RWPE1 (cell line): ENCODE measurements at regions not wholly inside any gene's neighbourhood (a gene's known extent, or its start where the extent isn't known, plus 50 kb on each side); places are given as distances from the start of the nearest gene placed in this dataset.

Experiments
- CTCF ChIA-PET: fragments of 350-600 bp; sonication (Branson Sonifier 250); formaldehyde crosslinking; extraction: SDS; loops from one replicate; lab custom pipeline; 2021; lab: Yijun Ruan, JAX
- POLR2A ChIA-PET: fragments of 400-600 bp; formaldehyde crosslinking; extraction: SDS; loops from one replicate; lab custom pipeline; 2020; ENCODE audit warnings: antibody characterized with exemption; ENCODE audit not compliant: low non-redundant PET; lab: Yijun Ruan, JAX
- DNase-seq: peaks from one replicate; pipeline ENCODE4 v3.0.0; 2012; ENCODE audit warnings: low spot score
- H3K27ac ChIP-seq: fragments of 450-650 bp; 2 replicates; pipeline ENCODE4 v1.5.1; 2017
- TF ChIP-seq, protein P1 (sequence below): fragments of 450-650 bp; conservative IDR thresholded peaks from 2 replicates; pipeline ENCODE4 v1.5.1; 2017; ENCODE audit warnings: low read depth, mild to moderate bottlenecking

DNA sequence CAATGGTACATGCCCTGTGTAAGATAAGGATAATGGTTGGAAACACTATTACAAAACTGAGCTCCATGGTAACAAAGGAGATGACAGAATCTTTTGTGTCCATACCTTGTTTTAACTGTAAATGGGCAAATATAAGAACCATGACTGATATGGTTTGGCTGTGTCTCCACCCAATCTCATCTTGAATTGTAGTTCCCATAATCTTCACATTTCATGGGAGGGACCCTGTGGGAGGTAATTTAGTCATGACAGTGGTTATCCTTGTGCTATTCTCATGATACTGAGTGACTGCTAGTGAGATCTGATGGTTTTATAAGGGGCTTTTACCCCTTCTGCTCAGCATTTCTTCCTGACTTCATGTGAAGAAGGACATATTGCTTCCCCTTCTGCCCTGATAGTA lies 211.7 kb upstream of the RGPD4 start:
- no peak for DNase-seq
- CTCF ChIA-PET: no interaction called here
- POLR2A ChIA-PET: no interaction called here
- no peak overlapping the region for H3K27ac ChIP-seq
- TF ChIP-seq, protein P1, sequence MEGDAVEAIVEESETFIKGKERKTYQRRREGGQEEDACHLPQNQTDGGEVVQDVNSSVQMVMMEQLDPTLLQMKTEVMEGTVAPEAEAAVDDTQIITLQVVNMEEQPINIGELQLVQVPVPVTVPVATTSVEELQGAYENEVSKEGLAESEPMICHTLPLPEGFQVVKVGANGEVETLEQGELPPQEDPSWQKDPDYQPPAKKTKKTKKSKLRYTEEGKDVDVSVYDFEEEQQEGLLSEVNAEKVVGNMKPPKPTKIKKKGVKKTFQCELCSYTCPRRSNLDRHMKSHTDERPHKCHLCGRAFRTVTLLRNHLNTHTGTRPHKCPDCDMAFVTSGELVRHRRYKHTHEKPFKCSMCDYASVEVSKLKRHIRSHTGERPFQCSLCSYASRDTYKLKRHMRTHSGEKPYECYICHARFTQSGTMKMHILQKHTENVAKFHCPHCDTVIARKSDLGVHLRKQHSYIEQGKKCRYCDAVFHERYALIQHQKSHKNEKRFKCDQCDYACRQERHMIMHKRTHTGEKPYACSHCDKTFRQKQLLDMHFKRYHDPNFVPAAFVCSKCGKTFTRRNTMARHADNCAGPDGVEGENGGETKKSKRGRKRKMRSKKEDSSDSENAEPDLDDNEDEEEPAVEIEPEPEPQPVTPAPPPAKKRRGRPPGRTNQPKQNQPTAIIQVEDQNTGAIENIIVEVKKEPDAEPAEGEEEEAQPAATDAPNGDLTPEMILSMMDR: no peak

DNA sequence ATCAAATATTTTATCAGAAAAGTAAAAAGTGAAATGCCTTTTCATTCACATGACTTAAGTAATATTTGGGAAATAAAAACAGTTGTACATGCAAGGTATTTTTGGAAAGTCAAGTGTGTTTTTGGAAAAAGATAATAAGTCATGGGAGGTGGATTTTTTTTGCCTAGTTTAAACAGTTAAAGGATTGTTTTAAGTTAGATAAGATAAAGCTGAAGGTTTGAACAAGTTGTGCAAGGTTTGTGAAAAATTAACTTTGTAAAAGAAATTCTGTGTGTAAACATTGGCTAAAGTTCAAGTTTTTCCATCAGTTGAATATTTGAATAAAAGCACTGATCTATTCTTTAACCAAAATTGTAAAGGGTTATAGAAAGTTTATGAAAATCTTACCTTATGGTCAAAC lies 207.9 kb upstream of the RGPD4 start:
- TF ChIP-seq, protein P1: no peak
- no peak overlapping the region for H3K27ac ChIP-seq
- no peak for DNase-seq
- ChIA-PET POLR2A (no interaction called here), CTCF (no interaction called here)

DNA sequence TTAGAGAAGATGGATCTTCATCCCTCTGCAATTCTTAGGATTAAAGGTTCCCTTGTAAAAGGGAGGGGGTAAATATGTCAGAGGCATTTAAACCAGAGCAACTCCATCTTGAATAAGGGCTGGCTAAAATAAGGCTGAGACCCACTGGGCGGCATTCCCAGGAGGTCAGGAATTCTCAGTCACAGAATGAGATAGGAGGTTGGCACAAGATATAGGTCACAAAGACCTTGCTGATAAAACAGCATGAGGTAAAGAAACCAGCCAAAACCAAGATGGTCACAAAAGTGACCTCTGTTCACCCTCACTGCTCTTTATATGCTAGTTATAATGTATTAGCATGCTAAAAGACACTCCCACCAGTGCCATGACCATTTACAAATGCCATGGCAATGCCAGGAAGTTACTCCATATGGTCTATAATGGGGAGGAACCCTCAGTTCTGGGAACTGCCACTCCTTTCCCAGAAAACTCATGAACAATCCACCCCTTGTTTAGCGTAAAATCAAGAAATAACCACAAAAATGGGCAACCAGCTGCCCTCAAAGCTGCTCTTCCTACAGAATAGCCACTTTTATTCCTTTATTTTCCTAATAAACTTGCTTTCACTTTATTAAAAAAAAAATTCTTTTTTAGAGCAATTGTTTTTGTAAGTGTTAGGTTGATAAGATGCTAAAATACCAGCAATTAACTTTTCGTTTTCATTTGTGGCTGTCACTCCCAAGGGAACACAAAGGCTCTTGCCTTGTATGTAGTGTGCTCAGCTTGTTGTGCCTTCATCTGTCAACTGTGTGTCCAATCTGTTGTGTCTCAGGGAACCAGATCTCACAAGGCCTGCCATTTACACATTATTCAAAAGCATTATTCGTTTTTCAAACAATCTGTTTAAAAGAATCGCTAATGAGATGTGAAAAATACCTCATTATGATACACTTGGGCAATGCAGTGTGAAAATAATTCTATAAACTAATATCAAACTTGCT lies 205.2 kb upstream of the RGPD4 start:
- no peak for DNase-seq
- POLR2A ChIA-PET: no interaction called here
- TF ChIP-seq, protein P1: no peak
- no peak overlapping the region for H3K27ac ChIP-seq
- CTCF ChIA-PET: no interaction called here

DNA sequence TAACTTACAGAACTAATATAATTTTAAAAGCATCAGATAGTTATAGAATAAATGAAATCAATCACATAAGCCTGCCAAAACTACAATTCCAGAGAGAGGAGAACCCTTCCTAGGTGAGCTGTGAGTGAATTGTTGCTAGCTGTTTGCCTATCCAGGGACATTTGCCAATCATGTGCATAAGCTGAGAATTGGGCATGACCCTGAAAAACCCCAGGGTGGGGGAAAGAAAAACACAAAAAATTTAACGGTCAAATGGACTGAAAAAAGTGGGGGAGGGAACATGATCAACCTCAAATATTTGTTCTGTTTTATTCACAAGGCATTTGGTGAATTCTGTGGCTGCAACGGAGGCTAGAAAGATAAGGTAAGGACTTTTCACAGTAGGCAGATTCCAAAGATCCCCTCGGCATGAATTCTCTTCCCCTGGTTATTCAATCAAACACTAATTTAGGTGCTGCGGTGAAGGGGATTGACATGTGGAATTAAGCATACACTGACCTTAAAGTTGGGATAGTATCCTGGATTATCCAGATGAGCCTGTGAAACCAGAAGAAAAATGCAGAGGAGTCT lies 203.9 kb upstream of the RGPD4 start:
- ChIA-PET CTCF (no interaction called here), POLR2A (no interaction called here)
- no peak overlapping the region for H3K27ac ChIP-seq
- TF ChIP-seq, protein P1: no peak
- DNase-seq: no peak

DNA sequence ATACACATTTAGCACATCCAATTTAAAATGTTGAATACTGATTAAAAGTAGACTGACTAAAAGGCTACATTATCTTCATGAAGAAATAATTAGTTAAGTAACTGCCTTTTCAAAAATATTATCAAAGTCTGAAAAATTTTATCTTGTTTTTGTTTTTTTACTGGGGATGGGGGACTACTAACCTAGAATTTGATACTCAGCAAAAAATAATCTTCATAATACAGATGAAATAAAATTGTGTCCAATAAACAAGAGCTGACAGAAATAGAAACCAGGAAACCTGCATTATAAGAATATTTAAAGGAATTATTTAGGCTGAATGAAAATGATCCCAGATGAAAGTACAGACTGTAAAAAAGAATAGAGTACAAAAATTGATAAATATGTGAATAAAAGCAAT lies 200.7 kb upstream of the RGPD4 start:
- H3K27ac ChIP-seq: no peak overlapping the region
- TF ChIP-seq, protein P1: no peak
- DNase-seq: no peak
- POLR2A ChIA-PET: no interaction called here
- CTCF ChIA-PET: no interaction called here

DNA sequence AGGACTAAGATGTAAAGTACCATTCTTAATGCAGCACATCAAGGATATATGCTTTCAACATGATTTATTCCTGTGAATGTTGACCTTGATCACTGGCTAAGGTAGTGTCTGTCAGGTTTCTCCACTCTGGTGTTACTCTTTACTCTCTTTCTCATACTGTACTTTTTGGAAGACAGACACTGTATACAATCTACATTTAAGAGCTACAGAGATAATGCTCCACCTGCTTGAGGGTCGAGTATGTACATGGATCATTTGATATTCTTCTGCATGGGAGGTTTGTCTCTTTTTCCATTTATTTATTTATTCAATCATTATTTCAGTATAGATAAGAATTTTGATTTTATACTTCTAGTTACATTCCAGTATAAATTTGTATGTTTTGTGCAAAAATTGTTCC lies 199.5 kb upstream of the RGPD4 start:
- ChIA-PET CTCF (no interaction called here), POLR2A (no interaction called here)
- H3K27ac ChIP-seq: no peak overlapping the region
- TF ChIP-seq, protein P1: no peak
- DNase-seq: no peak
